Middle frontal gyrus (tissue), 1 donor: ENCODE measurements at regions not wholly inside any gene's neighbourhood (a gene's known extent, or its start where the extent isn't known, plus 50 kb on each side); places are given as distances from the start of the nearest gene placed in this dataset.

Source experiments
- DNase-seq: peaks from one replicate; pipeline ENCODE4 v3.0.0-alpha.2; 2015; ENCODE audit warnings: low spot score; ENCODE audit errors: extremely low spot score

DNA sequence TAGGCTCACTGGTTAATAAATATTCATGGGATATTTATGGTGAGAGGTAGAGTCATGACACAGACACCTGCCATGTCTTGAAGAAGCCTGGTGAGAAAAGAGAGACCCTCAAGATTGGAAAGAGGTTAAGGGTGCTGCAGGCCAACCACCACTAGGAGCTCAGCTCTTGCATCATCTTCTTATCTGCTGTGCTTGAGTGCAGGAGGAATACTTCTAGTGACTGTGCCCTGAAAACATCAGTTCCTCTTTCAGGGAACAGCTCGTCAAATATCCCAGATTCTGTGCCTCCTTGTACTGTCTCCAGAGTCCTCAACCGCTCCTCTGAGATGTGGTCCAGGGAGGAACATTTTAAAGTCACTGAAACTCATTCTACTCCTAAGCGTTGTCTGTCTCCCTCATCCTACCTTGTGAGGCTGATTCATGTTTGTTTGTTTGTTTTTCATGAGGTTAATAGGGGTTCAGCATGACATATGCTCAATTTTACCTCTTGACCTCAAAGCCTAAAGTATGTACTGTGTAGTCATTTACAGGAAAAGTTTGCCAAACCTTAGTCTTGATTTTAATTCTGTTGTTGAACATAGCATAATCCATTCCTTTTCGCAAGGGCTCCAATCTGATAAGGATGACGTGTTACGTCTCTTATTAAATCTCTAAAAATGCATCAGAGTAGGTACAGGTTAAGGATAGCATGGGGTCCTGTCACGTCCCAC is 293.1 kb downstream of the C7orf25 start:
- no peak for DNase-seq

DNA sequence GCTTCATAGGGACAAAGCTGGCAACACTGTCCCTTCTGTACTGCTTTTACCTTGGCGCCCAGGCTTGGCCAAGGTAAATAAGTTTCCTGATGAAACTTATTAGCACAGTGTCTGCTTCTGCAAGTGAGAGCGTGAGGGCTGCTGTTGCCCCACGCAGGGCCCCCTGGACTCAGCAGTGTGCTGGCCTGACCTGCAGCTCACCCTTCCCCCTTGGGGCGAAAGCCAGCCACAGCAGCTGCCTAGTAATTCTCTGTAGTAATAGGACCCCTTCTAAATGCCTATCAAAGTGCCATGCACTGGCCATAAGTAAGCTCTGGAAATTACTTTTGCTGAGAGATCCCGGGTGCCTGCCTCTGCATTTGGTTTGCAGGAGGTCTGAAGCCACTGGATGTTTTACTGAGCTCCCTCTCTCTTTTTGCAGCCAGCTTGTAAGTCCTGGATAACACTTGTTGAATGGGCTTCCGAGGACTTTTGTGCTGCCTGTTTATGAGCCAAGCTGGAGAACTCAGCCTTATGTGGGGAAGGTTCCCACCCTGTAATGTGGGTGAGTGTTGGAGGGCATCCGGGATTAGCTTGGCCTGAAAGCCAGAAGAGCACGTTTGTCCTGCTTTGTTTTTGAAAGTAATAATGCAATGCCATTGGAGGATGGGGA is 293.9 kb downstream of the C7orf25 start:
- DNase-seq = no peak

DNA sequence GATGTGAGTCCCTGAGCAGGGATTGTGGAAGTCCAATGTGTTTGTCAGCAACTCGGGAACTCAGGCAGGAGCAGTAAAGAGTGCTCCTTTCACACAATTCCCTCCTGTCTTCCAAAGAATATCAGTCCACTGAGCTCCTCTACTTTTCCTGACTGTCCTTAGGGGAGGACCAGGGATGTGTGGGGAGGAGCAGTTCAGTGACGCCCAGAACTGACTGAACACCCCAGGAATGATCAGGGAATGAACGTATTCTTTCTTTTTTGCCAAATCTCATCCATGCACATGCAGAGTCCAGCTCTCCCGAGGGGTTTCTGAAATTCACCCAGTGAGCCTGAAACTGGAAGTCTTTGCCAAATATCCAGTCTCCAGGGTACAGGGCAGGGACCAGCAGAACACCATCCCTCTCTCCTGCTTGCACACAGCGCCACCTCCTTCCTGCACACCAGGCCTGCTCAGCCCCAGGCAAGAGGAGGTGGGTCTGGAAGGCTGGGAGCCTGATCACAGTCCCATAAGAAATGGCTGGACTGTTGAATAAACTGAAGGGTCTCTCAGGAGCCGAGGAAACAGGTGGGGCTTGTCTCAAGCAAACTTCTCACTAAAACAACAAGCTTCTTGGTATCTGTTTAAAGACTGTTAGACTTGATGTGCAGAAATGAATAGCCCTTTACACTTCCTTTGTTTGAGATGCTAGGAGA is 294.7 kb downstream of the C7orf25 start:
- DNase-seq = no peak

DNA sequence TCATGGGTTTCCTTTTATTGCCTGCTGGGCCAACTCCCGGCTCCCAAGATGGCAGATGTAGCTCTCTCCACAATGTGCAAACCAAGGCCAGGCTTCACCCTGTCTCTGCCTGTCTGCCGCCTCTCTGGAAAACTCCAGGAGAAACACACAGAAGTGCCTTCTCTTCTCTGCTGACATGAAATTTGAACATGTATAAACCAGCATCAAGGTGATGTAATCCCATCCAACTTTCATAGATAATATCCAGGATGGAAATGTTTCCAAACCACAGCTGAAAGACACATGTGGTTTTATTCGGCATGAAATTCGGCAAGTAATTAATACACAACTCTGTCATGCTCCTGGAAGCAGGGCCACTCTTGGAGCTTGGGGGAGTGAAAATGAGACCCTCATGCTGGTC is 297.2 kb downstream of the C7orf25 start:
- DNase-seq = no peak

DNA sequence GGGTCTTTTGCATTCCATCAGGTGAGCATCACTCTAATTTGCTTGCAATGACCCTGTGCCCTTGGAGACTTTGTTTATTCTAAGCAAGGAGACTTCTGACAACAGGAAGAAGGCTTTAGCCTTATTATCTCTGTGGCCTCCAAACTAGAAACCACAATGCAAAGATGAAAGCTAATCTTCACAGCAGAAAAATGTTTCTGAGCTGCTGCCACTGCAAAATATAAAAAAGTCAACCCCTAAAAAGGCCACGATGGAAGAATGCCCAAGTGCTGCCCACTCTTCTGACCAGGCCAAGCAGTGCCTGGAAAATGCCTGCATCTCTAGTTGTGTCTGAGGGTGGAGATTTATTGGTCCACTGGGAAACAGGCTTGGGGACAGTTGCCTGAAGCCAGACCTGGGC is 299.9 kb downstream of the C7orf25 start:
- DNase-seq = no peak

DNA sequence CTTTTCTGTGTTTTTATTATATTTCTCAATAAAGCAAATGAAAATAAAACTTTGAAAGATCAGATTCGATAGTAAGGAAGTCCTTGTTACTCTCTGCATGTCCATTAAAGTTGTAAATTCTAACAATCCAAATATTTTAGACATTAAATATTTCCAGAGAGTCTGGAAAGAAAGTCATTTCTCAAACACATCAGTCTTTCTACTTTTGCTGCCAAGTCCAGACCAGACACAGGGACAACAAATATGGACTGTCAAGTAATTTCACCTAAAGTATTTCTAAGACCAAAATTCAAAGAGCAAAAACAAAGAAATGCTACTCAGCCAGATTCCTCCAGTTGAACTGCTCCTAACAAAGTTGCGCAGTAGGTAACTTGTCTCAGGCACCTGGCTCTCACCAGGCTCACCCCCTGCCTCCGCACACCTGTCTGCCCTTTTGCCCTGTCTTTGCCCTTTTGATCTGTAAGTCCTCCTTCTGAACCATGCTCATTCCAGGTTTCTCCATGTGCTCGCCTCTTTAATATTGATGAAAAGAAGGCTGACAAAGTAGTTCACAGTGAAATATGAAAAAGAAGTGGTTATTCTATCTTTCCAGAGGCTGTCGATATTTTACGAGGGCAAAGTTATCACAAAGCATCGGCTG is 300.5 kb downstream of the C7orf25 start:
- DNase-seq = no peak

DNA sequence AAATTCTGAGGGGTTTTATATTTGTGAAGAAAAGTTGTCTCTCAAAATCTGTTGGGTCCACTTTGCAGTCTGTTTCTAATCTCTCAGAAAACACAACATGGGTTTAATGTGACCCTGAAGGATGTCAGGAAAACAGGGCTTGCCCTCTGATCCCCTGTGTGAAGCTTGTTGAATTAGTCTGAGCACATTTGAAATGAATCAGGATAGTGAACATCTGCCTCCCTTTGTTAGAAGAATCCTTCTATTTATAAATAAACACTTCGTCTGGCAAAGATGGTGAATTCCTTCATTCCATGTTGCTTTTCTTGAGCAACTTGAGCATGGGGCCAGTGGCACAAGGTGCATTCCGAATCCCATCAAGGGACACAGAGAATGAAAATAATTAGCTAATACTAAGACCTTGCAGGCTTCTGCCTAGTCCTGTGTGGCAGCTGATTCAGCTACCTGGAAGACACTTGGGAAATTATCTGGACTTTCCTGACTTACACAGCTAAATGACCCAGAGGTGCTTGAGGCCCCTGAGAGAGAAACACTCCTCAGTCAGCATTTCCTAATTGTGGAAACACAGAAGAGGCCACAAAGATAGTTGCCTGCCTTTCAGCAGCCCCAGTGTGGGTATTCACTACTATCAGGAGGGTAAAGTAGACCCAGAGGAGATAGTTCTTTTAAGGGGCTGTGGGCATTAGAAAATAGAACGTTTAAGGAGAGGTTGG is 305.5 kb downstream of the C7orf25 start:
- no peak for DNase-seq

DNA sequence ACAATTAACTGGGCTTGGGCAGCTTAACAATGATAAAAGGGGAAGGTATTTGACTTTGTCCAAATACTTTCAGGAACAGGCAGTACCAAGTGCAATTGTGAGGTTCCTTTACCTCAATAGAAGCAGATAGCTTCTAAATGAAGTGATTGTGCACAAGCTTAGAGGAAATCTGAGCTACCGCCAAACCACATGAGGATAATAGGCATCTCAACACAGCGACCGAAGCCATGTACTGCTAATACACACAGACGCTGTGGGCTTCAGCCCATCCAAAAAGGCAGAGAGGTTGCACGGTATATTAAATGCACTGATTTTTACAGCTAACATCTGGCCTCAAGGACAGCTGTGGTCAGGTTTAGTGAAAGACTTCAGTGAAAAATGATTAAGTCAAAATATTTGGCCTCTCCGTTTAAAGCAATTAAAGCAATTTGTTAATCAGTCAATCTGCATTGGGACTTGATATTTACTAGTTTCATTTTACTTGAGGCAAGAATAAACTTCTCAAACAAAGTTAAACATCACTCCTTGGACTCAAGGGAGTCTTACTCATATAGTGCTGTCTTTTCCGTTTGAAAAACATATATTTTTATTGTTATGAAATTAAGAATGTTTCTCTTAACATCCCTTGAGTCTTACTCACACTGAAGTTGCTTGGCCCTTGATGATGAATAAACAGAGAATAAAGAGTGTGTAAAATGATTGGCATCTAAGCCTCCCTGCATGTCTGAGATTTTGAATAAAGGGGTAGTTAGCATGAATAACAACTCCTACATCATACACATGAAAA is 306.3 kb downstream of the C7orf25 start:
- DNase-seq = no peak

DNA sequence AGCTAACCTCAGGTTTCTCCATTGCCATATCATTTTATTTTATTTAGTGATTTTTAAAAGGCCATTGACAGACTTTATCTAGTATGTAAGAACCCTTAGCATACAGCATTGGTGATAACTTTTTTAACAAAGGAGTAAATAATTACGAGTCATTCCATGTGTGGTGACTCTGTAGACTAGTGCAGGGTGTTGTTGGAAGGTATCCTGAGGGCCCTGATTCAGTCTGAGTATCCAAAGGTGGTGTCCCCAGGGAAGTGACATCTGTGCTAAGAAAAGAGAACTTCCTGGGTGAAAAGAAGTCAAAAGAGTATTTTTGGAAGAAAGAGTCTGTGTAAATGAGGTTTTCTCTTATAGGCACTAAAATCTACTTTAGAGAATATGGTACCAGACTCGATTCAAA is 308.4 kb downstream of the C7orf25 start:
- no peak for DNase-seq

DNA sequence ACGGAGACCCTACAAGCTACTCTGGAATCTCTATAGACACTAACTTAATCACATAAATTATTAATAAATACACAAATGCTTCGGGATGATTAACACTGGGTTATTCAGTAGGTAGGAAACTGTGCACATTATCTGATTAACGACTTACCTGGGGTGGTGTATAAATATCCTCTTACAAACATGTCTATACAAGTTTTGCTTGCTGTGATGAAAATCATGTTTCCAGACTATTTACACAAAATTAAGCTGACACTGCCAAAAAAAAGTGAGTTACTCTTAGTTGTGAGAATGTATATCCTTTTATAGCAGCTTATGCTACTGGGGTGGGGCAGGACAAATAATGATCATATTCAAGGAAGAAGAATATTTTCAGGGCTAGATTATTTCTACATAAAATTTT is 314.6 kb downstream of the C7orf25 start:
- DNase-seq = no peak

DNA sequence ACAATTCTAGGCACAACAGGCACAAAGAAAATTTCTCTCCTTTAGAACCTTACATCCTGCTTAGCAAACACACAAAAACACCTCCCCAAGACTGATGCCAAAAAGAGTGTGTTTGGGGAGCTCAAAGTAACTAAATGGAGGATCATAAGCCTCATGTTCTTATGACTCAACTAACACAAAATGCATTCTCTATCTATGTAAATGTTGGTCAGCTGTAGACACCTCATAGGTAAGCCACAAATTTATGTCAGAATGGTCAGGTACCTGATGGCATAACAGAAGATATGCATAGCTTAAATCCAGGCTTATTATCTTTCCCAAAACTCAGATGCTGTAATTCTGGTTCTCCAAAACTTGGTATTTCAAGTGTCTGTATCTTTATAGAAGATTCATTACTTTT is 315.1 kb downstream of the C7orf25 start:
- no peak for DNase-seq

DNA sequence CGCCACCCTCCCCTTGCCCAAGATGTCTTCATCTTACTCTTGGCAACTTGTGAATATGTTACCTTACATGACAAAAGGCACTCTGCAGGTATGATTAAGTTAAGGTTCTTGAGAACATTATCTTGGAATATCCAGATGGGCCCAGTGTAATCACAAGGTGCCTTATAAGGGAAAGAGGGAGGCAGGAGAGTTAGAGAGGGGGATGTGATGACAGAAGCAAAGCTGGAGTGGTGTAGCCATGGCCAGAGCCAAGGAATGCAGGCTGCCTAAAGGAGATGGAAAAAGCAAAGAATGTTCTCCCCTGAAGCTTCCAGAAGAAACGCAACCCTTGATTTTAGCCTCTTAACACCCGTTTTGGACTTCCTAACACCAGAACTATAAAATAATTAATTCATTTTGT is 318.0 kb downstream of the C7orf25 start:
- no peak for DNase-seq

DNA sequence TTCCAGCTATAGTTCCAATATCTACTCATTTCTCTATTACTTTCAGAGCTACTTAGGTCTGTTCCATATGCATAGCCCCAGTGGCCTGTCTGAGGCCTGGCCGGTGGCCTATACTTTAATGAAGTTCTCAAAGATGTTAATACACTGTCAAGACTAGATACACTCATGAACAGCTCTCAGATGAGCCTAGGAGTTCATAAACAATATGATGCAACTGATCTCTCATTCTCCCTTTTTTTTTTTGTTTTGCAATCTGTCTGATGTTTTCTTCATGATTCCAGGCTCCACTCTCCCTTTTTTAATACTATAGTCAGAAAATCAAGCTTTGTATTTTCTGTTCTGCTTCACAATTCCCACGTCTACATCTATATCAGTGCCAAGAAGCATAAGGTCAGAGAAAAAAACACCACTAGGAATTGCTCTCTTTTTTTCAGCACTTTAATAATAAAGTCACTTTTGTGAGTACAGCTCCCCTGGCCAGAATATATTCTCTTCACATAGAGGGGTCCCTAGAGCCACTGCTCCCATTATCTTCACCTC is 321.0 kb downstream of the C7orf25 start:
- no peak for DNase-seq

DNA sequence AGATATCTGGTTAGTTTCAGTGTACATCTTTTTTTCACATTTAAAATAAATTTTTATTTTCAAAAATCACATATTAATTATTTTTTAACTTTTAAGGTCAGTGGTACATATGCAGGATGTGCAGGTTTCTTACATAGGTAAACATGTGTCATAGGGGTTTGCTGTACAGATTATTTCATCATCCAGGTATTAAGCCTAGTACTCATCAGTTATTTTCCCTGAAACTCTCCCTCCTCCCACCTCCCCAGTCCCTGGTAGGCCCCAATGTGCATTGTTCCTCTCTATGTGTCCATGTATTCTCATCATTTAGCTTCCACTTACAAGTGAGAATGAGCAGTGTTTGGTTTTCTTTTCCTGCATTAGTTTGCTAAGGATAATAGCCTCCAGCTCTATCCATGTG is 323.0 kb downstream of the C7orf25 start:
- no peak for DNase-seq

DNA sequence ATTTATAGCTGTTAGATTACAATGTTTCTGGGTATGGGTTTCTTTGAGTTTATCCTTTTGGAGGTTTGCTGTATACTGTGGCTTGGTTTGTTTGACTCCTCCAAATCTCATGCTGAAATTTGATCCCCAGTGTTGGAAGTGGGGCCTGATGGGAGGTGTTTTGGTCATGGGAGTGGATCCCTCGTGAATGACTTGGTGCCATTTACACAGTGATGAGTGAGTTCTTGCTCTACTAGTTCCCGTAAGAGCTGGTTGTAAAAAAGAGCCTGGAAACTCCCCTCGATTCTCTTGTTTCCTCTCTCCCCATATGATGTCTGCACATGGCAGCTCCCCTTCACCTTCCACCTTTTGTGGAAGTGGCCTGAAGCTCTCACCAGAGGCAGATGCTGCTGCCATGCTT is 324.1 kb downstream of the C7orf25 start:
- no peak for DNase-seq

DNA sequence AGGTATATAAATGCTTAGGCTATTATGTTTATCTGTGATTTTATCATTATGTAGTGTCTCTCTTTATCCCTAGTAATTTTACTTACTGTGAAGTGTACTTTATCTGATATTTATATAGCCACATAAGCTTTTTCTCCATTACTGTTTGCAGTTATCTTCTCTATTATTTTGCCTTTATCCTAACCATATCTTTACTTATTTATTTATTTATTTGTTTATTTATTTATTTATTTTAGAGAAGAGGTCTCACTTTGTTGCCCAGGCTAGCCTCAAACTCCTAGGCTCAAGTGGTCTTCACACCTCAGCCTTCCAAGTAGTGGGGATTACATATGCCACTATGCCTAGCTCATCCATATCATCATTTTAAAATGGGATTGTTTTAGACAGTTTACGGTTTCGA is 331.8 kb downstream of the C7orf25 start:
- DNase-seq = no peak

DNA sequence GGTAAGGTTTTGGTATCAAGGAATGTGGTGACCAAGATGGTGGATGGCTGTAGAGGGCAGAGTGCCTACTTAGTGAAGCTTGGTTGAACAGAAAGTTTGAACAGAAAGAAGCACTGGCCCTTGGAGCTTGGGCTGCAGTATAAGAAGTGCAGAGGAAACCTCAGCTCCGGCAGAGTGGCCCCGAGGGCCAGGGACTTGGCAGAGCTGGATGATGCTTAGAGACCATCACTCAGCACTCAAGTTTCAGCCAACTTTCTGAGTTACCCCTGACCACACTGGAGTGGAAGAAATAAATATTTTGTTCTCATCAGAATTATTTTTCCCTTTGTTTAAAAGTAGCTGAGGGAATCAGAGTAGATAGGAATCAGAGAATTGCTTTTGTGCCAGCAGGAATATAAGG is 336.7 kb downstream of the C7orf25 start:
- DNase-seq = no peak

DNA sequence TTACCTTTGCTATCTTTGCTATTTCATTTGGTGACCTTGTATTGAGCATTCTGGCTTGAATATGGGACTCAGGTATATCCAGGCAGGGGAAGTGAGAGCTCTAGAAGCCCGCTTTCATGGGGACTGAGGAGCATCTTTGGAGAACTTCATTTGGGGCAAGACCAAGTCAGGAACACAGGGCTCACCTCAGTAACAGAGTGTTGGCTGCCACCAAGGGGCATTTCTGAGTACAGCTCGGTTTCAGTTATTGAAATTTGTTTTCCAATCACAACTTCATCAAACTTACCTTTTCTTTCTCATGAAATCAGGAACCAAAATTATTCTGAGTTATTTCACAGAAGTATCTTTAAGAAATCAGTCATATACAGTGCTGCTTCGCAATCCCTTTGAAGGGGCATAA is 337.2 kb downstream of the C7orf25 start:
- no peak for DNase-seq

DNA sequence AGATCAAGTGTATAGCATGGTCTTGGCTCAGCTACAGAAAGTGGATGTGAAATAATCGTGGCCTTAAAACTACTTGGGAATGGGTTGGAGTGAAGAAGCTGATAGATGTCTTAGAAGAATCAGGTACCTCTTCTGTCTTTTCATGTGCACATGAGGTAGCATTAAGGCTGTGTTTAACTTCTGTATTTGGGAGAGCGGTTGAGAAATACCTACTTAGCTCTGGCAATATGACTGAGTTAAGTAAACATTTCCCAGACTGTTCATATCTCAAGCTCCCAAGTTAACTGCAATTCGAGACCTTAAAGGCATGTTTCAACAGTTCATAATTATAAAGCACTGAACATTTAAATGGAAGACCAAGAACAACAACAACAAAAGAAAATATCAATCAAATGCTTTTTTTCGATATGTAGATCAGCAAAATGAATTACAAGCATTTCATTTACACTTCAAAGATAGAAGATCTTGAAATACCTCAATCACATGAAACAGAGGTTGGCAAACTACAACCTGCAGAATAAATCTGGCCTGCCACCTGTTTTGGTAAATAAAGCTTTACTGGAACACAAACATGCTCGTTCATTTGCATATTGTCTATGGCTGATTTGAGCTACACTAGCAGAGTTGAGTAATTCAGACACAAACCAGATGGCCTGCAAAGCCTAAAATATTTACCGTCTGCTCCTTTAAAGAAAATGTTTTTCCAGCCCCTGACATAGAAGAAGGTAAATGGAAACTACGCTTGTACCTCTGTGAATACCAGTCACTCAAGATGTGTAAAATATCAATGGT is 337.1 kb upstream of the GLI3 start:
- no peak for DNase-seq

DNA sequence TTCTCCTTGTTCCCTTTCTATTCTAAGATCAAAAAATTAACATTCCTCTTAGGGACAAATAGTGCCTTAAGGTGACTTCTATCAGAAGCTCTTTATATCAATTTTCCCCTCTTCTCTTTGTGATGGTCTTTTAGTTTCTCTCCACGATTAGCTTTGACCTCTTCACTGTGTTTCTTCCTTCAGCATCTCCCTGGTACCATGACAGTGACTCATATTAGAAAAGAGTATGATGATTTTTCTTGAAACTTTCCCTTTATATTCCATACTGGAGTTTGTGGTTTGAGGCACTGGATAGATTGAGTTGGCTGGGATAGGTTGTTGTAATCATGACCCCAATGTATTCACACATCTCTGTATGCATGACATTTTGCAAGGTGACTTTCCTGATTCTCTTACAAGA is 335.6 kb upstream of the GLI3 start:
- no peak for DNase-seq
